ENCODE measurements at regions not wholly inside any gene's neighbourhood (a gene's known extent, or its start where the extent isn't known, plus 50 kb on each side); places are given as distances from the start of the nearest gene placed in this dataset.

DNA sequence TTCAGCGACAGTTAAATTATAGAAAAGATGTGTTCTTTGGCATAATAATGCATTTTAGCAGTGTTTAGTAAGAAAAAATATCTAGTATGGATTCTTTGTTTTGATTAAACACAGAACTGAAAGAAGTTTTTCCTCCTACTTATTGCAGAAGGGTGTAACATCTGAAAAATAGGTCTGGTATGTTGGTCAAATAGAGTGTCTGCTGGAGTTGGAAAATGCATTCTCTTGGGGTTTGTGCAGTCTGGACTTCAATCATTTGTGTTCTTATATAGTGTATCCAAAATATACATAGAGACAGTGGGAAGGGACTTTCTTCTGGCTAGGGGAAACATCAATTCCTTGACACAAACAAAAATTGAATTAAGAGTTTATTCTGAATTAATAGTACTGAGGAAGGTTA, 132.4 kb upstream of the MAN1A1 start:
- Histone ChIP-seq H3K56ac (replicated peaks; ENCODE audit: insufficient read length, low read depth, low read length) (no peak overlapping the region), H3K9me3 (ENCODE audit: insufficient read depth in 2 of 2, low read depth in 1 of 2, low read length in 1 of 2) (no peaks in the 10 kb centered on the region), H3K36me3 (ENCODE audit: control insufficient read depth in 2 of 4, insufficient read depth in 4 of 4, low read length in 3 of 4) (no peaks in the 10 kb centered on the region), H2BK5ac (ENCODE audit: low read depth, low read length) (no peak overlapping the region), H3K14ac (ENCODE audit: insufficient read length) (no peak overlapping the region), H3K18ac (ENCODE audit: extremely low read depth, low read length) (no peak overlapping the region), H3K23ac (ENCODE audit: insufficient read length) (no peak overlapping the region), H2BK12ac (ENCODE audit: low read depth, low read length) (no peak overlapping the region), H2BK120ac (replicated peaks; ENCODE audit: low read depth, low read length) (no peak overlapping the region), H4K91ac (replicated peaks; ENCODE audit: insufficient read length, low read length) (no peak overlapping the region), H3K27ac (ENCODE audit: low read depth, low read length) (no peak overlapping the region), H3K79me1 (ENCODE audit: low read depth, low read length) (no peaks in the 10 kb centered on the region), H3K4me2 (ENCODE audit: insufficient read depth in 1 of 2, low read depth in 2 of 2, low read length in 2 of 2) (no peak overlapping the region), H3K4me3 (ENCODE audit: extremely low read depth in 1 of 4, insufficient read depth in 2 of 4, low read depth in 3 of 4, low read length in 4 of 4) (no peak overlapping the region), H4K8ac (ENCODE audit: extremely low read depth, insufficient read depth, low read length) (no peak overlapping the region), H2AK5ac (ENCODE audit: low read depth, low read length) (no peak overlapping the region), H2BK15ac (ENCODE audit: low read length) (no peak overlapping the region), H3K4me1 (replicated peaks in 1 of 4; ENCODE audit: control insufficient read depth in 3 of 4, insufficient read depth in 4 of 4, low read length in 3 of 4) (no peaks in the 10 kb centered on the region), H3K9ac (replicated peaks in 1 of 4; ENCODE audit: extremely low read depth in 1 of 4, low read depth in 3 of 4, low read length in 3 of 4) (no peak overlapping the region), H3K79me2 (ENCODE audit: control insufficient read depth in 1 of 2, insufficient read depth in 2 of 2, low read length in 2 of 2) (no peaks in the 10 kb centered on the region), H3K4ac (replicated peaks; ENCODE audit: insufficient read length, low read depth, low read length) (no peak overlapping the region), H2AFZ (ENCODE audit: low read length) (no peak overlapping the region), H4K20me1 (replicated peaks in 1 of 2; ENCODE audit: control insufficient read depth in 1 of 2, insufficient read depth in 2 of 2, low read length in 2 of 2) (no peaks in the 10 kb centered on the region), H3K23me2 (ENCODE audit: low read depth, low read length) (peaks cover 2% of the 10 kb centered on the region; the same call in 1 of the 2 replicates), H3K27me3 (replicated peaks in 1 of 4; ENCODE audit: control insufficient read depth in 3 of 4, extremely low read depth in 1 of 4, insufficient read depth in 3 of 4, low read length in 3 of 4) (no peaks in the 10 kb centered on the region), H2BK20ac (ENCODE audit: low read length) (no peak overlapping the region), H4K5ac (ENCODE audit: insufficient read length, low read depth, low read length) (no peak overlapping the region)
- WGBS, 2 experiments (ENCODE audit: extremely low coverage in 1 of 2, insufficient coverage in 1 of 2, insufficient read length in 1 of 2, insufficient replicate concordance in 2 of 2, low coverage in 1 of 2, low lambda C conversion rate in 2 of 2, missing lambda C conversion rate in 1 of 2) = 83% methylated on average over 1 of the region's 1 CpG; no CpG with 5 or more reads in 1 of the 2 experiments
- CTCF ChIA-PET (ENCODE audit: partially characterized antibody) = interaction anchor here (1.3 kb wide), 1 partner anchor 12 kb away, joined by 3 read pairs; no protein-coding TSS in a partner anchor
- DNase-seq (ENCODE audit: low read depth in 1 of 2, low spot score in 2 of 2) (no peak), FAIRE-seq (no peak)
- no peak for TF ChIP-seq GTF2F1 (IDR thresholded peaks at IDR 0.05; ENCODE audit: borderline replicate concordance, low read depth, low read length)
- TF ChIP-seq JUND (IDR thresholded peaks at IDR 0.05; ENCODE audit: low read length) = no peak
- TF ChIP-seq KDM5A (IDR thresholded peaks at IDR 0.05; ENCODE audit: low read length) = no peak
- POLR2A ChIA-PET (ENCODE audit: partially characterized antibody) = no interaction called here
